ENCODE measurements at regions not wholly inside any gene's neighbourhood (a gene's known extent, or its start where the extent isn't known, plus 50 kb on each side); places are given as distances from the start of the nearest gene placed in this dataset.

GRCh38 chr4:145283909-145284308, 103.5 kb upstream of the OTUD4 start:
- DNase-seq (ENCODE audit: unreplicated experiment): no peak
- POLR2A ChIA-PET: interaction anchor here (0.6 kb wide), 1 partner anchor 57 kb away, joined by 3 read pairs; no protein-coding TSS in a partner anchor
- H3K9me3 Mint-ChIP-seq (ENCODE audit: unreplicated experiment): no peaks in the 10 kb centered on the region
- no peak overlapping the region for H3K4me3 Mint-ChIP-seq (ENCODE audit: unreplicated experiment)
- H3K36me3 Mint-ChIP-seq (ENCODE audit: insufficient read depth, unreplicated experiment): no peaks in the 10 kb centered on the region
- H3K27me3 Mint-ChIP-seq (ENCODE audit: insufficient read depth, unreplicated experiment): no peaks in the 10 kb centered on the region
- CTCF ChIA-PET: no interaction called here
- TF ChIP-seq, protein P1, sequence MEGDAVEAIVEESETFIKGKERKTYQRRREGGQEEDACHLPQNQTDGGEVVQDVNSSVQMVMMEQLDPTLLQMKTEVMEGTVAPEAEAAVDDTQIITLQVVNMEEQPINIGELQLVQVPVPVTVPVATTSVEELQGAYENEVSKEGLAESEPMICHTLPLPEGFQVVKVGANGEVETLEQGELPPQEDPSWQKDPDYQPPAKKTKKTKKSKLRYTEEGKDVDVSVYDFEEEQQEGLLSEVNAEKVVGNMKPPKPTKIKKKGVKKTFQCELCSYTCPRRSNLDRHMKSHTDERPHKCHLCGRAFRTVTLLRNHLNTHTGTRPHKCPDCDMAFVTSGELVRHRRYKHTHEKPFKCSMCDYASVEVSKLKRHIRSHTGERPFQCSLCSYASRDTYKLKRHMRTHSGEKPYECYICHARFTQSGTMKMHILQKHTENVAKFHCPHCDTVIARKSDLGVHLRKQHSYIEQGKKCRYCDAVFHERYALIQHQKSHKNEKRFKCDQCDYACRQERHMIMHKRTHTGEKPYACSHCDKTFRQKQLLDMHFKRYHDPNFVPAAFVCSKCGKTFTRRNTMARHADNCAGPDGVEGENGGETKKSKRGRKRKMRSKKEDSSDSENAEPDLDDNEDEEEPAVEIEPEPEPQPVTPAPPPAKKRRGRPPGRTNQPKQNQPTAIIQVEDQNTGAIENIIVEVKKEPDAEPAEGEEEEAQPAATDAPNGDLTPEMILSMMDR (IDR thresholded peaks at IDR 0.05; ENCODE audit: unreplicated experiment): no peak
- no peak overlapping the region for H3K27ac Mint-ChIP-seq (ENCODE audit: low read depth, unreplicated experiment)
- BruUV-seq (replicated peaks): no TSS peak
- intact Hi-C loops (cut with micrococcal nuclease): no loop called here
- peaks cover 19% of the 10 kb centered on the region for H3K4me1 Mint-ChIP-seq (ENCODE audit: insufficient read depth, unreplicated experiment)

GRCh38 chr4:145281951-145282350, 101.6 kb upstream of the OTUD4 start:
- intact Hi-C loops (cut with micrococcal nuclease): no loop called here
- CTCF ChIA-PET: interaction anchor here (0.6 kb wide), 1 partner anchor 31 kb away, joined by 5 read pairs; no protein-coding TSS in a partner anchor

DNA sequence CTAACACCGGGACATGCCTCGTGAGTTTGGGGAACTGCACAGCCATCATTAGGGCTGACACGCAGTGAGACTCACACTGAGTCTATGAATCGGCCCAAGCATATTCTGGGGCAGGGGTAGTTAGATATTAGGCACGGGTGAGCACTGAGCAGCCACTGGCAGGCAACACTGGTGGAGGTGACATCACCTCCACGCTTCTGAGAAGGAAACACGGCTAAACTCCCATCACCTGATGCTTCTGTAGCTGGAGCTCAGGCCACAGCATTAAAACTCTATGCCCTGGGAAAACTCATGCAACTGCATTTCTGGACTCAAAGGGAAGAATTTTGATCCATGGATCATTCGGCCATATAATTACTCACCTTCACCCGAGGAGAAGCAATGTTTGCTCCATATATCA, 100.8 kb upstream of the OTUD4 start:
- H3K9me3 Mint-ChIP-seq (ENCODE audit: unreplicated experiment): no peaks in the 10 kb centered on the region
- peaks cover 24% of the 10 kb centered on the region for H3K4me1 Mint-ChIP-seq (ENCODE audit: insufficient read depth, unreplicated experiment)
- CTCF ChIA-PET: interaction anchor here (0.6 kb wide), 1 partner anchor 32 kb away, joined by 5 read pairs; no protein-coding TSS in a partner anchor
- TF ChIP-seq, protein P1 (IDR thresholded peaks at IDR 0.05; ENCODE audit: unreplicated experiment): no peak
- BruUV-seq (replicated peaks): no TSS peak
- no peak overlapping the region for H3K27ac Mint-ChIP-seq (ENCODE audit: low read depth, unreplicated experiment)
- H3K4me3 Mint-ChIP-seq (ENCODE audit: unreplicated experiment): no peak overlapping the region
- no peaks in the 10 kb centered on the region for H3K36me3 Mint-ChIP-seq (ENCODE audit: insufficient read depth, unreplicated experiment)
- POLR2A ChIA-PET: no interaction called here
- no peaks in the 10 kb centered on the region for H3K27me3 Mint-ChIP-seq (ENCODE audit: insufficient read depth, unreplicated experiment)
- no peak for DNase-seq (ENCODE audit: unreplicated experiment)
- intact Hi-C loops (cut with micrococcal nuclease): no loop called here

More at GRCh38 chr4:145281951-145282350, 101.6 kb upstream of the OTUD4 start:
- Mint-ChIP-seq H3K27ac (ENCODE audit: low read depth, unreplicated experiment) (no peak overlapping the region), H3K27me3 (ENCODE audit: insufficient read depth, unreplicated experiment) (no peaks in the 10 kb centered on the region), H3K9me3 (ENCODE audit: unreplicated experiment) (no peaks in the 10 kb centered on the region), H3K36me3 (ENCODE audit: insufficient read depth, unreplicated experiment) (no peaks in the 10 kb centered on the region), H3K4me1 (ENCODE audit: insufficient read depth, unreplicated experiment) (peaks cover 24% of the 10 kb centered on the region), H3K4me3 (ENCODE audit: unreplicated experiment) (no peak overlapping the region)
- POLR2A ChIA-PET: no interaction called here
- BruUV-seq (replicated peaks): no TSS peak
- TF ChIP-seq, protein P1 (IDR thresholded peaks at IDR 0.05; ENCODE audit: unreplicated experiment): no peak
- DNase-seq (ENCODE audit: unreplicated experiment): no peak

GRCh38 chr4:145280541-145280940, 100.2 kb upstream of the OTUD4 start:
- intact Hi-C loops (cut with micrococcal nuclease): no loop called here
- no peak overlapping the region for H3K27ac Mint-ChIP-seq (ENCODE audit: low read depth, unreplicated experiment)
- BruUV-seq (replicated peaks): no TSS peak
- no peaks in the 10 kb centered on the region for H3K9me3 Mint-ChIP-seq (ENCODE audit: unreplicated experiment)
- TF ChIP-seq, protein P1 (IDR thresholded peaks at IDR 0.05; ENCODE audit: unreplicated experiment): no peak
- H3K36me3 Mint-ChIP-seq (ENCODE audit: insufficient read depth, unreplicated experiment): no peaks in the 10 kb centered on the region
- DNase-seq (ENCODE audit: unreplicated experiment): no peak
- CTCF ChIA-PET: interaction anchor here (1.3 kb wide), 1 partner anchor 47 kb away, joined by 4 read pairs; no protein-coding TSS in a partner anchor
- H3K4me3 Mint-ChIP-seq (ENCODE audit: unreplicated experiment): no peak overlapping the region
- POLR2A ChIA-PET: no interaction called here
- peaks cover 17% of the 10 kb centered on the region for H3K4me1 Mint-ChIP-seq (ENCODE audit: insufficient read depth, unreplicated experiment)
- no peaks in the 10 kb centered on the region for H3K27me3 Mint-ChIP-seq (ENCODE audit: insufficient read depth, unreplicated experiment)

Measured in MCF 10A (cell line).